H1 (cell line): ENCODE measurements at regions not wholly inside any gene's neighbourhood (a gene's known extent, or its start where the extent isn't known, plus 50 kb on each side); places are given as distances from the start of the nearest gene placed in this dataset.

Experiments
- CTCF ChIA-PET: fragments of 300-600 bp; sonication (Branson Sonifier 250); formaldehyde crosslinking; loops from one replicate; lab custom pipeline; 2021; ENCODE audit not compliant: partially characterized antibody; lab: Charles Lee
- POLR2A ChIA-PET: fragments of 300-600 bp; sonication (Branson Sonifier 250); formaldehyde crosslinking; loops from one replicate; lab custom pipeline; 2021; ENCODE audit warnings: inconsistent platforms; ENCODE audit not compliant: partially characterized antibody; lab: Charles Lee
- DNase-seq, 2 experiments: peaks; one replicate each; pipeline versions ENCODE4 v3.0.0 to v3.0.0-alpha.2; 2010 to 2022; ENCODE audit warnings: low spot score in 2 of 2, low read depth in 1 of 2, mixed read lengths in 1 of 2
- FAIRE-seq: peaks from 2 replicates; lab custom pipeline; 2011; peaks lifted over from hg19 to GRCh38; lab: Jason Lieb, UNC
- H2AFZ ChIP-seq: 2 replicates; pipeline ENCODE4 v1.8.1; 2012; ENCODE audit warnings: low read length, inconsistent platforms
- H2AK5ac ChIP-seq: 2 replicates; pipeline ENCODE4 v1.6.1; 2013; ENCODE audit warnings: low read depth, low read length
- H2BK120ac ChIP-seq: replicated peaks from 2 replicates; pipeline ENCODE3; 2013; ENCODE audit warnings: low read depth, low read length, inconsistent platforms
- H2BK12ac ChIP-seq: 2 replicates; pipeline ENCODE4 v1.6.1; 2013; ENCODE audit warnings: low read depth, low read length
- H2BK15ac ChIP-seq: 2 replicates; pipeline ENCODE4 v1.6.1; 2013; ENCODE audit warnings: low read length
- H2BK20ac ChIP-seq: 2 replicates; pipeline ENCODE4 v1.6.1; 2013; ENCODE audit warnings: low read length
- H2BK5ac ChIP-seq: 2 replicates; pipeline ENCODE4 v1.6.1; 2013; ENCODE audit warnings: low read depth, low read length
- H3K14ac ChIP-seq: 2 replicates; pipeline ENCODE4 v1.6.1; 2013; ENCODE audit warnings: inconsistent platforms; ENCODE audit not compliant: insufficient read length
- H3K18ac ChIP-seq: 2 replicates; pipeline ENCODE4 v1.6.1; 2013; ENCODE audit warnings: low read length; ENCODE audit errors: extremely low read depth
- H3K23ac ChIP-seq: 2 replicates; pipeline ENCODE4 v1.6.1; 2013; ENCODE audit warnings: inconsistent platforms; ENCODE audit not compliant: insufficient read length
- H3K23me2 ChIP-seq: 2 replicates; pipeline ENCODE4 v1.6.1; 2013; ENCODE audit warnings: low read depth, low read length
- H3K27ac ChIP-seq: 2 replicates; pipeline ENCODE4 v1.6.1; 2011; ENCODE audit warnings: low read depth, low read length, inconsistent platforms
- H3K27me3 ChIP-seq, 4 experiments: replicated peaks in 1 of 4; 1 replicate in 1 of 4; 2 replicates in 3 of 4; pipeline versions ENCODE4 v1.6.1 to v1.8.1; 2011 to 2013; ENCODE audit warnings: low read length in 3 of 4, mild to moderate bottlenecking in 3 of 4, inconsistent platforms in 2 of 4, mixed read lengths in 2 of 4, moderate library complexity in 1 of 4; ENCODE audit not compliant: control insufficient read depth in 3 of 4, insufficient read depth in 3 of 4; ENCODE audit errors: extremely low read depth in 1 of 4
- H3K36me3 ChIP-seq, 4 experiments: 2 replicates each; pipeline versions ENCODE4 v1.6.1 to v1.8.1; 2011 to 2013; ENCODE audit warnings: mild to moderate bottlenecking in 4 of 4, low read length in 3 of 4, moderate library complexity in 2 of 4, control low read depth in 1 of 4, inconsistent platforms in 1 of 4; ENCODE audit not compliant: insufficient read depth in 4 of 4, control insufficient read depth in 2 of 4
- H3K4ac ChIP-seq: replicated peaks from 2 replicates; pipeline ENCODE3; 2013; ENCODE audit warnings: low read length, low read depth, mixed read lengths, inconsistent platforms; ENCODE audit not compliant: insufficient read length
- H3K4me1 ChIP-seq, 4 experiments: replicated peaks in 1 of 4; 1 replicate in 1 of 4; 2 replicates in 3 of 4; pipeline versions ENCODE4 v1.6.1 to v1.8.1; 2011 to 2013; ENCODE audit warnings: low read length in 3 of 4, inconsistent platforms in 2 of 4, mixed read lengths in 1 of 4; ENCODE audit not compliant: insufficient read depth in 4 of 4, control insufficient read depth in 3 of 4
- H3K4me2 ChIP-seq, 2 experiments: 2 replicates each; pipeline versions ENCODE4 v1.6.1 to v1.8.1; 2011 to 2013; ENCODE audit warnings: low read depth in 2 of 2, low read length in 2 of 2, control low read depth in 1 of 2, inconsistent platforms in 1 of 2, mild to moderate bottlenecking in 1 of 2; ENCODE audit not compliant: insufficient read depth in 1 of 2
- H3K4me3 ChIP-seq, 4 experiments: fragments of 200-600, 300-600 bp in 1 of 4; sonication (generic), shearing (Covaris generic), sonication (Bioruptor Twin) in 1 of 4; 2 replicates each; pipeline versions ENCODE4 v1.5.1 to v1.8.1; 2011 to 2016; ENCODE audit warnings: low read length in 4 of 4, low read depth in 3 of 4, control low read depth in 2 of 4, inconsistent platforms in 2 of 4, mild to moderate bottlenecking in 2 of 4, mixed read lengths in 1 of 4, moderate library complexity in 1 of 4; ENCODE audit not compliant: insufficient read depth in 2 of 4; ENCODE audit errors: extremely low read depth in 1 of 4
- H3K56ac ChIP-seq: replicated peaks from 2 replicates; pipeline ENCODE3; 2013; ENCODE audit warnings: low read depth, mild to moderate bottlenecking, mixed read lengths, low read length, inconsistent platforms; ENCODE audit not compliant: insufficient read length
- H3K79me1 ChIP-seq: 2 replicates; pipeline ENCODE4 v1.6.1; 2013; ENCODE audit warnings: low read depth, low read length, control low read depth
- H3K79me2 ChIP-seq, 2 experiments: 2 replicates each; pipeline versions ENCODE4 v1.6.1 to v1.8.1; 2012 to 2013; ENCODE audit warnings: low read length in 2 of 2, mild to moderate bottlenecking in 2 of 2, inconsistent platforms in 1 of 2; ENCODE audit not compliant: insufficient read depth in 2 of 2, control insufficient read depth in 1 of 2
- H3K9ac ChIP-seq, 4 experiments: replicated peaks in 1 of 4; 1 replicate in 1 of 4; 2 replicates in 3 of 4; pipeline versions ENCODE4 v1.6.1 to v1.8.1; 2011 to 2013; ENCODE audit warnings: low read depth in 3 of 4, low read length in 3 of 4, control low read depth in 2 of 4, mild to moderate bottlenecking in 2 of 4, moderate library complexity in 2 of 4, inconsistent platforms in 1 of 4; ENCODE audit errors: extremely low read depth in 1 of 4
- H3K9me3 ChIP-seq, 2 experiments: 2 replicates each; pipeline versions ENCODE4 v1.6.1 to v1.8.1; 2012 to 2013; ENCODE audit warnings: mild to moderate bottlenecking in 2 of 2, moderate library complexity in 2 of 2, control low read depth in 1 of 2, inconsistent platforms in 1 of 2, low read depth in 1 of 2, low read length in 1 of 2, mixed read lengths in 1 of 2; ENCODE audit not compliant: insufficient read depth in 2 of 2
- H4K20me1 ChIP-seq, 2 experiments: replicated peaks in 1 of 2; 2 replicates each; pipeline versions ENCODE3 to v1.8.1; 2011 to 2013; ENCODE audit warnings: inconsistent platforms in 2 of 2, low read length in 2 of 2, mild to moderate bottlenecking in 1 of 2; ENCODE audit not compliant: insufficient read depth in 2 of 2, control insufficient read depth in 1 of 2
- H4K5ac ChIP-seq: 2 replicates; pipeline ENCODE4 v1.6.1; 2013; ENCODE audit warnings: low read length, low read depth, mixed read lengths, inconsistent platforms; ENCODE audit not compliant: insufficient read length
- H4K8ac ChIP-seq: 2 replicates; pipeline ENCODE4 v1.8.0; 2013; ENCODE audit warnings: mild to moderate bottlenecking, moderate library complexity, low read length, inconsistent platforms; ENCODE audit not compliant: insufficient read depth; ENCODE audit errors: extremely low read depth
- H4K91ac ChIP-seq: replicated peaks from 2 replicates; pipeline ENCODE3; 2013; ENCODE audit warnings: low read length, mixed read lengths, inconsistent platforms; ENCODE audit not compliant: insufficient read length
- CBX8 ChIP-seq: fragments of 300-800, 300-1000 bp; sonication (generic); IDR thresholded peaks from 2 replicates; pipeline ENCODE4 v1.7.1; 2016; ENCODE audit warnings: low read depth, low read length, borderline replicate concordance
- CHD1 ChIP-seq: IDR thresholded peaks from 2 replicates; pipeline ENCODE4 v1.6.1; 2012; ENCODE audit warnings: low read depth, low read length, improper control_type of control experiment
- CHD2 ChIP-seq: IDR thresholded peaks from 2 replicates; pipeline ENCODE4 v1.6.1; 2012; ENCODE audit warnings: low read length, improper control_type of control experiment
- CTBP2 ChIP-seq: IDR thresholded peaks from 2 replicates; pipeline ENCODE4 v1.7.0; 2011; ENCODE audit warnings: borderline replicate concordance, mild to moderate bottlenecking, moderate library complexity, mixed read lengths, low read length; ENCODE audit not compliant: insufficient read depth, insufficient read length
- EGR1 ChIP-seq: IDR thresholded peaks from 2 replicates; pipeline ENCODE4 v1.6.1; 2011; ENCODE audit warnings: low read depth, low read length, borderline replicate concordance
- EZH2 ChIP-seq: fragments of 200-600 bp; sonication (generic); IDR thresholded peaks from 2 replicates; pipeline ENCODE4 v1.7.1; 2012; ENCODE audit warnings: low read depth, mild to moderate bottlenecking, moderate library complexity, low read length, inconsistent platforms; ENCODE audit not compliant: severe bottlenecking
- GTF2F1 ChIP-seq: IDR thresholded peaks from 2 replicates; pipeline ENCODE4 v1.6.1; 2012; ENCODE audit warnings: low read depth, low read length, improper control_type of control experiment, borderline replicate concordance
- KDM1A ChIP-seq: fragments of 200-600, 300-600 bp; sonication (generic); IDR thresholded peaks from 2 replicates; pipeline ENCODE4 v1.7.1; 2016; ENCODE audit warnings: mild to moderate bottlenecking, low read length, borderline replicate concordance
- NANOG ChIP-seq: IDR thresholded peaks from 2 replicates; pipeline ENCODE4 v1.6.1; 2011; ENCODE audit warnings: low read length, low read depth, mild to moderate bottlenecking, inconsistent platforms; ENCODE audit not compliant: insufficient read depth, poor library complexity, severe bottlenecking
- PHF8 ChIP-seq: fragments of 200-600 bp; sonication (generic); conservative IDR thresholded peaks from 2 replicates; pipeline ENCODE4 v1.7.1; 2012; ENCODE audit warnings: low read depth, mild to moderate bottlenecking, inconsistent platforms, low read length, moderate library complexity
- RAD21 ChIP-seq, 2 experiments: IDR thresholded peaks in 1 of 2; conservative IDR thresholded peaks in 1 of 2; 2 replicates each; pipeline ENCODE4 v1.6.1; 2011; ENCODE audit warnings: low read depth in 2 of 2, low read length in 2 of 2, improper control_type of control experiment in 1 of 2, inconsistent platforms in 1 of 2, mild to moderate bottlenecking in 1 of 2, moderate library complexity in 1 of 2
- SP2 ChIP-seq: IDR thresholded peaks from 2 replicates; pipeline ENCODE4 v1.6.1; 2012; ENCODE audit warnings: mild to moderate bottlenecking, low read length, inconsistent platforms
- TAF7 ChIP-seq: optimal IDR thresholded peaks from 2 replicates; pipeline ENCODE3; 2011; ENCODE audit warnings: low read depth, mild to moderate bottlenecking, inconsistent platforms, low read length, moderate library complexity, borderline replicate concordance
- TBP ChIP-seq: IDR thresholded peaks from 2 replicates; pipeline ENCODE4 v1.6.1; 2011; ENCODE audit warnings: low read depth, low read length, improper control_type of control experiment
- ZNF274 ChIP-seq: IDR thresholded peaks from 2 replicates; pipeline ENCODE4 v1.7.0; 2012; ENCODE audit warnings: low read length, borderline replicate concordance; ENCODE audit errors: extremely low read depth
- WGBS, 2 experiments: shearing (Covaris generic) in 1 of 2; methylation state at CpG; one replicate each; pipeline versions ENCODE4 v1.1.6 to v1.1.7; 2013 to 2015; ENCODE audit warnings: low lambda C conversion rate in 2 of 2, mixed read lengths in 2 of 2, inconsistent platforms in 1 of 2, low coverage in 1 of 2, missing lambda C conversion rate in 1 of 2; ENCODE audit not compliant: insufficient replicate concordance in 2 of 2, insufficient coverage in 1 of 2, insufficient read length in 1 of 2; ENCODE audit errors: extremely low coverage in 1 of 2, missing lambda C conversion rate in 1 of 2; 5-methylcytosine and 5-hydroxymethylcytosine counted together

- ChIA-PET POLR2A (no interaction called here), CTCF (no interaction called here)
- no peaks in the 10 kb centered on the region for H3K36me3 ChIP-seq
- no peak overlapping the region for H3K4me3 ChIP-seq
- DNase-seq (no peak), FAIRE-seq (no peak)
- H3K56ac ChIP-seq, result no peak overlapping the region
- H4K5ac ChIP-seq, result no peak overlapping the region
- no peak overlapping the region for H2BK15ac ChIP-seq
- H2BK20ac ChIP-seq, result no peak overlapping the region
- H3K9ac ChIP-seq, result no peak overlapping the region
- no peak overlapping the region for H3K23ac ChIP-seq
- no peaks in the 10 kb centered on the region for H3K23me2 ChIP-seq
- H3K18ac ChIP-seq, result no peak overlapping the region
- H3K27me3 ChIP-seq, result no peaks in the 10 kb centered on the region
- H3K4me2 ChIP-seq, result no peak overlapping the region
- no peaks in the 10 kb centered on the region for H3K4me1 ChIP-seq
- 89% methylated on average over 4 of the region's 4 CpGs; no CpG with 5 or more reads in 1 of the 2 experiments for WGBS, 2 experiments
- H2BK5ac ChIP-seq, result no peak overlapping the region
- no peak overlapping the region for H2AK5ac ChIP-seq
- H3K79me1 ChIP-seq, result no peaks in the 10 kb centered on the region
- no peaks in the 10 kb centered on the region for H3K9me3 ChIP-seq
- no peak overlapping the region for H3K14ac ChIP-seq
- no peak overlapping the region for H3K27ac ChIP-seq
- no peak overlapping the region for H3K4ac ChIP-seq
- H4K8ac ChIP-seq, result no peak overlapping the region
- H4K91ac ChIP-seq, result no peak overlapping the region
- no peaks in the 10 kb centered on the region for H3K79me2 ChIP-seq
- no peaks in the 10 kb centered on the region for H4K20me1 ChIP-seq
- H2BK120ac ChIP-seq, result no peak overlapping the region
- no peak overlapping the region for H2BK12ac ChIP-seq
- no peak overlapping the region for H2AFZ ChIP-seq
- TF ChIP-seq NANOG (no peak), SP2 (no peak), RAD21 (IDR thresholded peaks at IDR 0.05 in 1 of 2, conservative IDR thresholded peaks at IDR 0.05 in 1 of 2; ENCODE audit: low read depth in 2 of 2, low read length in 2 of 2) (no peak), EGR1 (no peak), GTF2F1 (no peak), CTBP2 (no peak), TBP (no peak), CHD2 (no peak), CHD1 (no peak), KDM1A (no peak), PHF8 (no peak), EZH2 (no peak), CBX8 (no peak), ZNF274 (no peak), TAF7 (no peak)
Measured at GRCh38 chr18:59760212-59760611, 63.0 kb upstream of the CCBE1 start.
